Upper lobe of left lung (tissue), 4 donors: ENCODE measurements at regions not wholly inside any gene's neighbourhood (a gene's known extent, or its start where the extent isn't known, plus 50 kb on each side); places are given as distances from the start of the nearest gene placed in this dataset.

Source experiments
- POLR2A ChIP-seq, 4 donors: fragments of 450-650 bp; IDR thresholded peaks; one replicate each; pipeline ENCODE4 v1.5.1; 2016 to 2017; ENCODE audit warnings: antibody characterized with exemption in 4 of 4, mild to moderate bottlenecking in 2 of 4
- POLR2AphosphoS5 ChIP-seq, 2 donors: sonication (generic); formaldehyde crosslinking; IDR thresholded peaks; one replicate each; pipeline ENCODE4 v1.5.1; 2017; ENCODE audit warnings: antibody characterized with exemption in 2 of 2
- TF ChIP-seq, protein P1 (sequence below), 6 experiments: fragments of 450-650 bp in 4 of 6; fragments of 200-600 bp in 2 of 6; sonication (generic) in 2 of 6; IDR thresholded peaks; one replicate each; pipeline ENCODE4 v1.5.1; 2016 to 2019; ENCODE audit warnings: antibody characterized with exemption in 6 of 6

DNA sequence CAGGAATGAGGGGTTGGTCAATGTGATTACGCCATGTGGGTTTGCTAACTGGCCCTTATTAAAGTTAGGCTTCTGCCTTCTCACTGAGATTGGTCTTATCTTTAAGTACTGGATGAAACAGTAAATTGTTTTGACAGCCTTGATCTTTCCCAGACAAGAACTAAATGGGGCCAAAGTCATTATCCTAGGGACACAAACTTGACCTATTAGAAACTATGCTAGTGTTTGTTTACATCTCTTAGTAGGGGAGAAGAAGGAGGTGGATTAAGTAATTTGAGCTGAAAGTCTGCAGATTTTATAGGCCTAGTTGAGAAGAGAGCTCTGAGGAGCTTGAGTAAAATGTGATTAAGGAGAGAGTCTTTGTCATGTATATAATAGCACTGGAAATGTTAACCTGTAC is 386.9 kb downstream of the HTR7 start:
- TF ChIP-seq, protein P1, sequence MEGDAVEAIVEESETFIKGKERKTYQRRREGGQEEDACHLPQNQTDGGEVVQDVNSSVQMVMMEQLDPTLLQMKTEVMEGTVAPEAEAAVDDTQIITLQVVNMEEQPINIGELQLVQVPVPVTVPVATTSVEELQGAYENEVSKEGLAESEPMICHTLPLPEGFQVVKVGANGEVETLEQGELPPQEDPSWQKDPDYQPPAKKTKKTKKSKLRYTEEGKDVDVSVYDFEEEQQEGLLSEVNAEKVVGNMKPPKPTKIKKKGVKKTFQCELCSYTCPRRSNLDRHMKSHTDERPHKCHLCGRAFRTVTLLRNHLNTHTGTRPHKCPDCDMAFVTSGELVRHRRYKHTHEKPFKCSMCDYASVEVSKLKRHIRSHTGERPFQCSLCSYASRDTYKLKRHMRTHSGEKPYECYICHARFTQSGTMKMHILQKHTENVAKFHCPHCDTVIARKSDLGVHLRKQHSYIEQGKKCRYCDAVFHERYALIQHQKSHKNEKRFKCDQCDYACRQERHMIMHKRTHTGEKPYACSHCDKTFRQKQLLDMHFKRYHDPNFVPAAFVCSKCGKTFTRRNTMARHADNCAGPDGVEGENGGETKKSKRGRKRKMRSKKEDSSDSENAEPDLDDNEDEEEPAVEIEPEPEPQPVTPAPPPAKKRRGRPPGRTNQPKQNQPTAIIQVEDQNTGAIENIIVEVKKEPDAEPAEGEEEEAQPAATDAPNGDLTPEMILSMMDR (IDR thresholded peaks at IDR 0.05) = no peak
- TF ChIP-seq POLR2AphosphoS5 (IDR thresholded peaks at IDR 0.05) (no peak), POLR2A (IDR thresholded peaks at IDR 0.05) (no peak)
